GM23248 (cell line): ENCODE measurements at regions not wholly inside any gene's neighbourhood (a gene's known extent, or its start where the extent isn't known, plus 50 kb on each side); places are given as distances from the start of the nearest gene placed in this dataset.

Experiments
- EZH2 ChIP-seq: fragments of 200-600 bp; sonication (generic); IDR thresholded peaks from 2 replicates; pipeline ENCODE4 v1.6.1; 2018; ENCODE audit warnings: antibody characterized with exemption, mild to moderate bottlenecking; ENCODE audit not compliant: insufficient read depth, poor library complexity, severe bottlenecking
- EZH2phosphoT487 ChIP-seq: fragments of 200-600 bp; sonication (generic); IDR thresholded peaks from 2 replicates; pipeline ENCODE4 v1.6.1; 2018; ENCODE audit warnings: antibody characterized with exemption, moderate library complexity, mild to moderate bottlenecking, low read depth; ENCODE audit not compliant: insufficient read depth

GRCh38 chr2:41865263-41865662, 182.6 kb upstream of the PKDCC start:
- no peak for TF ChIP-seq EZH2
- no peak for TF ChIP-seq EZH2phosphoT487
